ENCODE measurements at regions not wholly inside any gene's neighbourhood (a gene's known extent, or its start where the extent isn't known, plus 50 kb on each side); places are given as distances from the start of the nearest gene placed in this dataset.

- peaks cover 44% of the 10 kb centered on the region for H3K4me1 ChIP-seq (ENCODE audit: insufficient read depth)
- Mint-ChIP-seq H3K4me1 (peaks cover 39% of the 10 kb centered on the region), H3K36me3 (ENCODE audit: low read depth) (no peaks in the 10 kb centered on the region), H3K4me3 (no peak overlapping the region), H3K27ac (no peak overlapping the region), H3K27me3 (ENCODE audit: insufficient read depth, low read depth, poor library complexity) (no peaks in the 10 kb centered on the region), H3K9me3 (peaks cover 3% of the 10 kb centered on the region; the same call in 2 of the 3 replicates)
- no peak overlapping the region for H3K27ac ChIP-seq (ENCODE audit: low read depth)
- H4K20me1 ChIP-seq (replicated peaks; ENCODE audit: insufficient read depth) = no peaks in the 10 kb centered on the region
- no peak overlapping the region for H2AFZ ChIP-seq
- DNase-seq (ENCODE audit: low spot score) (no peak), ATAC-seq (no peak)
- no peak overlapping the region for H3K4me2 ChIP-seq
- H3K4me3 ChIP-seq = no peak overlapping the region
- TF ChIP-seq JUNB (IDR thresholded peaks at IDR 0.05; ENCODE audit: unreplicated experiment) (no peak), NANOG (IDR thresholded peaks at IDR 0.05; ENCODE audit: borderline replicate concordance) (no peak), ETS1 (IDR thresholded peaks at IDR 0.05) (no peak), CTCF (conservative IDR thresholded peaks at IDR 0.05; ENCODE audit: low read depth in 2 of 2) (no peak), POLR2AphosphoS5 (IDR thresholded peaks at IDR 0.05; ENCODE audit: low read depth) (no peak), CREB1 (CRISPR knock-in tag; IDR thresholded peaks at IDR 0.05; ENCODE audit: low read depth) (no peak), EZH2phosphoT487 (IDR thresholded peaks at IDR 0.05; ENCODE audit: unreplicated experiment) (no peak), EZH2 (IDR thresholded peaks at IDR 0.05; ENCODE audit: low read depth, unreplicated experiment) (no peak), REST (IDR thresholded peaks at IDR 0.05; ENCODE audit: unreplicated experiment) (no peak), STAT1 (IDR thresholded peaks at IDR 0.05; ENCODE audit: unreplicated experiment) (no peak), ZNF114 (CRISPR knock-in tag; IDR thresholded peaks at IDR 0.05) (no peak), ZNF331 (CRISPR knock-in tag; IDR thresholded peaks at IDR 0.05; ENCODE audit: low read depth) (no peak), ZNF462 (CRISPR knock-in tag; IDR thresholded peaks at IDR 0.05) (no peak)
- H3K27me3 ChIP-seq (ENCODE audit: insufficient read depth) = no peaks in the 10 kb centered on the region
- no peaks in the 10 kb centered on the region for H3K36me3 ChIP-seq (ENCODE audit: insufficient read depth)
- H3F3A ChIP-seq (replicated peaks; ENCODE audit: low read depth) = peaks cover 2% of the 10 kb centered on the region; the same call in 1 of the 2 replicates
- H3K9me2 ChIP-seq (ENCODE audit: insufficient read depth) = no peaks in the 10 kb centered on the region
- no peaks in the 10 kb centered on the region for H3K79me2 ChIP-seq (replicated peaks; ENCODE audit: insufficient read depth)
Observed at GRCh38 chr12:32030676-32031075, 71.5 kb downstream of the RESF1 start.
